HL-60 (cell line): ENCODE measurements at regions not wholly inside any gene's neighbourhood (a gene's known extent, or its start where the extent isn't known, plus 50 kb on each side); places are given as distances from the start of the nearest gene placed in this dataset.

ENCODE experiments used
- DNase-seq, 2 experiments: peaks; one replicate each; pipeline ENCODE4 v3.0.0-alpha.2; 2010 to 2020; ENCODE audit warnings: low read depth in 1 of 2, low spot score in 1 of 2
- H3K27ac ChIP-seq: fragments of 250-450 bp; sonication (Bioruptor Pico); replicated peaks from 2 replicates; pipeline ENCODE4 v1.5.1; 2020; ENCODE audit warnings: mild to moderate bottlenecking, moderate library complexity
- H3K27me3 ChIP-seq: fragments of 250-450 bp; sonication (Bioruptor Pico); 2 replicates; pipeline ENCODE4 v1.5.1; 2021; ENCODE audit warnings: mild to moderate bottlenecking, moderate library complexity; ENCODE audit not compliant: insufficient read depth, poor library complexity, severe bottlenecking
- H3K4me3 ChIP-seq: replicated peaks from 2 replicates; pipeline ENCODE4 v1.5.1; 2011; ENCODE audit warnings: mild to moderate bottlenecking, control low read depth, low read length; ENCODE audit not compliant: insufficient read depth
- GABPA ChIP-seq: IDR thresholded peaks from 2 replicates; pipeline ENCODE4 v1.6.1; 2012; ENCODE audit warnings: low read depth
- POLR2AphosphoS5 ChIP-seq: IDR thresholded peaks from 2 replicates; pipeline ENCODE4 v1.6.1; 2012; ENCODE audit warnings: low read depth
- SPI1 ChIP-seq: IDR thresholded peaks from 2 replicates; pipeline ENCODE4 v1.6.1; 2012; ENCODE audit warnings: low read depth, mild to moderate bottlenecking, borderline replicate concordance
- TF ChIP-seq, protein P1 (sequence below): IDR thresholded peaks from 2 replicates; pipeline ENCODE4 v1.6.1; 2012; ENCODE audit warnings: low read depth; ENCODE audit not compliant: insufficient replicate concordance
- TF ChIP-seq, protein P2 (sequence below): IDR thresholded peaks from one replicate; pipeline ENCODE4 v1.5.1; 2011; ENCODE audit warnings: low read length, control low read depth, inconsistent platforms; ENCODE audit not compliant: insufficient read depth

DNA sequence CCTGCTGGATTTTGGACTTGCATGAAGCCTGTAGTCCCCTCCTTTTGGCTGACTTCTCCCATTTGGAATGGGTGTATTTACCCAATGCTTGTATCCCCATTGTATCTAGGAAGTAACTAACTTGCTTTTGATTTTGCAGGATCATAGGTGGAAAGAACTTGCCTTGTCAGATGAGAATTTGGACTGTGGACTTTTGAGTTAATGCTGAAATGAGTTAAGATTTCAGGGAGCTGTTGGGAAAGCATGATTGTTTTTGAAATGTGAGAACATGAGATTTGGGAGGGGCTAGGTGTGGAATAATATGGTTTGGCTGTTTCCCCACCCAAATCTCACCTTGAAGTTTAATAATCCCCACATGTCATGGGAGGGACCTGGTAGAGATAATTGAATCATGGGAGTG, 189.6 kb upstream of the CDKN2B start:
- Histone ChIP-seq H3K4me3 (no peak overlapping the region), H3K27me3 (no peaks in the 10 kb centered on the region), H3K27ac (no peak overlapping the region)
- DNase-seq: no peak
- TF ChIP-seq POLR2AphosphoS5: no peak
- TF ChIP-seq, protein P1, sequence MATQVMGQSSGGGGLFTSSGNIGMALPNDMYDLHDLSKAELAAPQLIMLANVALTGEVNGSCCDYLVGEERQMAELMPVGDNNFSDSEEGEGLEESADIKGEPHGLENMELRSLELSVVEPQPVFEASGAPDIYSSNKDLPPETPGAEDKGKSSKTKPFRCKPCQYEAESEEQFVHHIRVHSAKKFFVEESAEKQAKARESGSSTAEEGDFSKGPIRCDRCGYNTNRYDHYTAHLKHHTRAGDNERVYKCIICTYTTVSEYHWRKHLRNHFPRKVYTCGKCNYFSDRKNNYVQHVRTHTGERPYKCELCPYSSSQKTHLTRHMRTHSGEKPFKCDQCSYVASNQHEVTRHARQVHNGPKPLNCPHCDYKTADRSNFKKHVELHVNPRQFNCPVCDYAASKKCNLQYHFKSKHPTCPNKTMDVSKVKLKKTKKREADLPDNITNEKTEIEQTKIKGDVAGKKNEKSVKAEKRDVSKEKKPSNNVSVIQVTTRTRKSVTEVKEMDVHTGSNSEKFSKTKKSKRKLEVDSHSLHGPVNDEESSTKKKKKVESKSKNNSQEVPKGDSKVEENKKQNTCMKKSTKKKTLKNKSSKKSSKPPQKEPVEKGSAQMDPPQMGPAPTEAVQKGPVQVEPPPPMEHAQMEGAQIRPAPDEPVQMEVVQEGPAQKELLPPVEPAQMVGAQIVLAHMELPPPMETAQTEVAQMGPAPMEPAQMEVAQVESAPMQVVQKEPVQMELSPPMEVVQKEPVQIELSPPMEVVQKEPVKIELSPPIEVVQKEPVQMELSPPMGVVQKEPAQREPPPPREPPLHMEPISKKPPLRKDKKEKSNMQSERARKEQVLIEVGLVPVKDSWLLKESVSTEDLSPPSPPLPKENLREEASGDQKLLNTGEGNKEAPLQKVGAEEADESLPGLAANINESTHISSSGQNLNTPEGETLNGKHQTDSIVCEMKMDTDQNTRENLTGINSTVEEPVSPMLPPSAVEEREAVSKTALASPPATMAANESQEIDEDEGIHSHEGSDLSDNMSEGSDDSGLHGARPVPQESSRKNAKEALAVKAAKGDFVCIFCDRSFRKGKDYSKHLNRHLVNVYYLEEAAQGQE: no peak
- TF ChIP-seq SPI1: no peak
- TF ChIP-seq, protein P2, sequence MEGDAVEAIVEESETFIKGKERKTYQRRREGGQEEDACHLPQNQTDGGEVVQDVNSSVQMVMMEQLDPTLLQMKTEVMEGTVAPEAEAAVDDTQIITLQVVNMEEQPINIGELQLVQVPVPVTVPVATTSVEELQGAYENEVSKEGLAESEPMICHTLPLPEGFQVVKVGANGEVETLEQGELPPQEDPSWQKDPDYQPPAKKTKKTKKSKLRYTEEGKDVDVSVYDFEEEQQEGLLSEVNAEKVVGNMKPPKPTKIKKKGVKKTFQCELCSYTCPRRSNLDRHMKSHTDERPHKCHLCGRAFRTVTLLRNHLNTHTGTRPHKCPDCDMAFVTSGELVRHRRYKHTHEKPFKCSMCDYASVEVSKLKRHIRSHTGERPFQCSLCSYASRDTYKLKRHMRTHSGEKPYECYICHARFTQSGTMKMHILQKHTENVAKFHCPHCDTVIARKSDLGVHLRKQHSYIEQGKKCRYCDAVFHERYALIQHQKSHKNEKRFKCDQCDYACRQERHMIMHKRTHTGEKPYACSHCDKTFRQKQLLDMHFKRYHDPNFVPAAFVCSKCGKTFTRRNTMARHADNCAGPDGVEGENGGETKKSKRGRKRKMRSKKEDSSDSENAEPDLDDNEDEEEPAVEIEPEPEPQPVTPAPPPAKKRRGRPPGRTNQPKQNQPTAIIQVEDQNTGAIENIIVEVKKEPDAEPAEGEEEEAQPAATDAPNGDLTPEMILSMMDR: no peak
- no peak for TF ChIP-seq GABPA

DNA sequence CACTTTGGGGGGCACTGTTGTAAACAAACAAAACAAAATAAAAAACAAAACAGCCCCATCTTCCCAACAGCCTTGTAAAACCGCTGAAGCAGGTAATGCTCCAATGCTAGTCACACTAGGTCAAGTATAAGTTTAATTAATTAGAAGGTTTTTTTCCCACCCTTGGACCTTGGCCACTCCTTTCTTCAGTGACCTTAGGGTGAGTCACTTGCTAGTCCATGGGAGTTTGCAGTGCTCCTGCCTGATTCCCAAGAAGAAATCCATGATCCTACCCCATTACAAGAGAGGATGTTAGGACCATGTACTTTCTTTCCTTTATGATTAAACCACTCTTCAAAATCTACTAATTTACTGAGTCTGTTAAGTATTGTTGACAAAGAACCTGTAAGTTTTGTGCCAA, 192.2 kb upstream of the CDKN2B start:
- Histone ChIP-seq H3K27ac (no peak overlapping the region), H3K27me3 (no peaks in the 10 kb centered on the region), H3K4me3 (no peak overlapping the region)
- DNase-seq: no peak
- TF ChIP-seq SPI1 (no peak), GABPA (no peak), POLR2AphosphoS5 (no peak)
- TF ChIP-seq, protein P2: no peak
- TF ChIP-seq, protein P1: no peak

DNA sequence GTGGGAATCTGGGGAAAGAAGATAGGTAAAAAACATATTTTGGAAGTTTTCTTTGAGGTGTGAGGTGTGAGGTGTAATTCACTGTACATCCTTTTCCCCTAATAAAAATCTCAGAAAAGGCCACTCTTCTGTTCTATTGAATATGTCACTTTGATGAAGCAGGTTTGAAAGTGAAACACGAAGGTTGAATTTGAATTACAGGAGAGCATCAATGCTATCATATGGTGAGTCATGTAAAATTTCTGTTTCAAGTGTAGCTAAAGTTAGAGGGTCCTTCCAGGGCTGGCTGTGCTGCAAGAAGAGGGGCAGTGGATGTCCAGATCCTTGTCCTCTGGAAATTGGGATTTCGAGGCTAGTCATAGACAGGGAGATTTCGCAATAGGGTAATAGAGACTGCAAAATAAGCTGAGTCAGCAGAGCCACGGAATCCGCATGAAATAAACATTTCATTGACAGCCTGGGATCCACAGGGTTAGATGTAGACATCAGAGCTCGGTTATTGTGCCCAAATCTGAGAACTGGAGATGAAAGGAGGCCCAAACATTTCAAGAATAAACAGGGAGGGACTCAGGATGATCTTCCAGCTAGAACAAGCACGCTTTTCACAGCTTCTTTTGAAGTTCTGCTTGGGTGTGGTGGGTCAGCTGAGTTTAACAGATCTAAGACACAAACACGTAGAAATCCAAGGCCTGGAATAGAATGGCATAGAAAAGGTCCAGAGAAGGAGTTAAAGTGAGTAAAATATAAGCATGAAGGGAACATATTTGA, 194.4 kb upstream of the CDKN2B start:
- Histone ChIP-seq H3K27me3 (no peaks in the 10 kb centered on the region), H3K27ac (no peak overlapping the region), H3K4me3 (no peak overlapping the region)
- TF ChIP-seq SPI1 (no peak), POLR2AphosphoS5 (no peak)
- TF ChIP-seq, protein P1: no peak
- TF ChIP-seq, protein P2: no peak
- DNase-seq: no peak
